OCI-LY1 (cell line): ENCODE measurements at regions not wholly inside any gene's neighbourhood (a gene's known extent, or its start where the extent isn't known, plus 50 kb on each side); places are given as distances from the start of the nearest gene placed in this dataset.

ENCODE experiments used
- H2AFZ ChIP-seq: fragments of 200-600 bp; sonication (generic), shearing (Covaris generic); 2 replicates; pipeline ENCODE4 v1.6.0; 2014; ENCODE audit warnings: antibody characterized with exemption, mild to moderate bottlenecking, low read length
- H3F3A ChIP-seq: fragments of 200-600 bp; sonication (generic), shearing (Covaris generic); 2 replicates; pipeline ENCODE4 v1.6.0; 2014; ENCODE audit warnings: mild to moderate bottlenecking, antibody characterized with exemption, low read length, moderate library complexity; ENCODE audit not compliant: insufficient read depth
- H3K27ac ChIP-seq: fragments of 200-600 bp; sonication (generic); 2 replicates; pipeline ENCODE4 v1.5.1; 2014; ENCODE audit warnings: low read length, mixed run types, mild to moderate bottlenecking, low read depth; ENCODE audit not compliant: poor library complexity, severe bottlenecking
- H3K27me3 ChIP-seq: fragments of 200-600 bp; sonication (generic); 2 replicates; pipeline ENCODE4 v1.6.0; 2014; ENCODE audit warnings: antibody characterized with exemption, mild to moderate bottlenecking, low read length, moderate library complexity; ENCODE audit not compliant: insufficient read depth
- H3K36me3 ChIP-seq: fragments of 200-600 bp; sonication (generic); 2 replicates; pipeline ENCODE4 v1.6.1; 2014; ENCODE audit warnings: mild to moderate bottlenecking, antibody characterized with exemption, low read length, moderate library complexity, mixed read lengths; ENCODE audit not compliant: insufficient read depth
- H3K4me1 ChIP-seq: fragments of 200-600 bp; sonication (generic); 2 replicates; pipeline ENCODE4 v1.5.1; 2014; ENCODE audit warnings: mild to moderate bottlenecking, low read length, moderate library complexity; ENCODE audit not compliant: insufficient read depth, severe bottlenecking
- H3K4me2 ChIP-seq: fragments of 200-600 bp; sonication (generic), shearing (Covaris generic); 2 replicates; pipeline ENCODE4 v1.6.1; 2014; ENCODE audit warnings: low read length
- H3K4me3 ChIP-seq: fragments of 200-600 bp; sonication (generic); 2 replicates; pipeline ENCODE4 v1.5.1; 2014; ENCODE audit warnings: low read length, low read depth, mild to moderate bottlenecking, mixed read lengths; ENCODE audit not compliant: poor library complexity, severe bottlenecking
- H3K79me2 ChIP-seq: fragments of 200-600 bp; shearing (Covaris generic); 2 replicates; pipeline ENCODE4 v1.6.1; 2016; ENCODE audit warnings: mixed run types, low read length, mixed read lengths; ENCODE audit not compliant: insufficient read depth
- H3K9ac ChIP-seq: fragments of 200-600 bp; sonication (generic), shearing (Covaris generic); 2 replicates; pipeline ENCODE4 v1.6.1; 2014; ENCODE audit warnings: mild to moderate bottlenecking, low read length, mixed read lengths
- H3K9me2 ChIP-seq: fragments of 200-600 bp; sonication (generic), shearing (Covaris generic); 2 replicates; pipeline ENCODE4 v1.6.1; 2014; ENCODE audit warnings: low read depth, mild to moderate bottlenecking, low read length, mixed read lengths
- H3K9me3 ChIP-seq: fragments of 200-600 bp; shearing (Covaris generic); 2 replicates; pipeline ENCODE4 v1.6.1; 2014; ENCODE audit warnings: low read length, mixed read lengths
- H4K20me1 ChIP-seq: fragments of 200-600 bp; sonication (generic), shearing (Covaris generic); 2 replicates; pipeline ENCODE4 v1.6.0; 2016; ENCODE audit warnings: mild to moderate bottlenecking, low read length; ENCODE audit not compliant: insufficient read depth
- EZH2 ChIP-seq: fragments of 200-600 bp; sonication (generic), shearing (Covaris generic); IDR thresholded peaks from 2 replicates; pipeline ENCODE4 v1.8.0; 2017; ENCODE audit warnings: borderline replicate concordance, mixed run types, mild to moderate bottlenecking, antibody characterized with exemption, low read length, moderate library complexity, mixed read lengths
- TF ChIP-seq, protein P1 (sequence below): fragments of 200-600 bp; sonication (generic), shearing (Covaris generic); IDR thresholded peaks from 2 replicates; pipeline ENCODE4 v1.5.1; 2017; ENCODE audit warnings: mild to moderate bottlenecking, antibody characterized with exemption, low read length, moderate library complexity, mixed read lengths

GRCh38 chr3:76016111-76016510, 230.8 kb upstream of the ZNF717 start:
- H3K79me2 ChIP-seq = no peaks in the 10 kb centered on the region
- H2AFZ ChIP-seq = no peak overlapping the region
- H3K4me1 ChIP-seq = no peaks in the 10 kb centered on the region
- no peaks in the 10 kb centered on the region for H3K9me3 ChIP-seq
- H3K4me2 ChIP-seq = no peak overlapping the region
- no peak overlapping the region for H3K27ac ChIP-seq
- H3K9me2 ChIP-seq = no peaks in the 10 kb centered on the region
- H3K36me3 ChIP-seq = no peaks in the 10 kb centered on the region
- H3K27me3 ChIP-seq = no peaks in the 10 kb centered on the region
- H3K9ac ChIP-seq = no peak overlapping the region
- no peak for TF ChIP-seq EZH2
- TF ChIP-seq, protein P1, sequence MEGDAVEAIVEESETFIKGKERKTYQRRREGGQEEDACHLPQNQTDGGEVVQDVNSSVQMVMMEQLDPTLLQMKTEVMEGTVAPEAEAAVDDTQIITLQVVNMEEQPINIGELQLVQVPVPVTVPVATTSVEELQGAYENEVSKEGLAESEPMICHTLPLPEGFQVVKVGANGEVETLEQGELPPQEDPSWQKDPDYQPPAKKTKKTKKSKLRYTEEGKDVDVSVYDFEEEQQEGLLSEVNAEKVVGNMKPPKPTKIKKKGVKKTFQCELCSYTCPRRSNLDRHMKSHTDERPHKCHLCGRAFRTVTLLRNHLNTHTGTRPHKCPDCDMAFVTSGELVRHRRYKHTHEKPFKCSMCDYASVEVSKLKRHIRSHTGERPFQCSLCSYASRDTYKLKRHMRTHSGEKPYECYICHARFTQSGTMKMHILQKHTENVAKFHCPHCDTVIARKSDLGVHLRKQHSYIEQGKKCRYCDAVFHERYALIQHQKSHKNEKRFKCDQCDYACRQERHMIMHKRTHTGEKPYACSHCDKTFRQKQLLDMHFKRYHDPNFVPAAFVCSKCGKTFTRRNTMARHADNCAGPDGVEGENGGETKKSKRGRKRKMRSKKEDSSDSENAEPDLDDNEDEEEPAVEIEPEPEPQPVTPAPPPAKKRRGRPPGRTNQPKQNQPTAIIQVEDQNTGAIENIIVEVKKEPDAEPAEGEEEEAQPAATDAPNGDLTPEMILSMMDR = no peak
- H3K4me3 ChIP-seq = no peak overlapping the region
- H3F3A ChIP-seq = no peaks in the 10 kb centered on the region
- H4K20me1 ChIP-seq = no peaks in the 10 kb centered on the region

DNA sequence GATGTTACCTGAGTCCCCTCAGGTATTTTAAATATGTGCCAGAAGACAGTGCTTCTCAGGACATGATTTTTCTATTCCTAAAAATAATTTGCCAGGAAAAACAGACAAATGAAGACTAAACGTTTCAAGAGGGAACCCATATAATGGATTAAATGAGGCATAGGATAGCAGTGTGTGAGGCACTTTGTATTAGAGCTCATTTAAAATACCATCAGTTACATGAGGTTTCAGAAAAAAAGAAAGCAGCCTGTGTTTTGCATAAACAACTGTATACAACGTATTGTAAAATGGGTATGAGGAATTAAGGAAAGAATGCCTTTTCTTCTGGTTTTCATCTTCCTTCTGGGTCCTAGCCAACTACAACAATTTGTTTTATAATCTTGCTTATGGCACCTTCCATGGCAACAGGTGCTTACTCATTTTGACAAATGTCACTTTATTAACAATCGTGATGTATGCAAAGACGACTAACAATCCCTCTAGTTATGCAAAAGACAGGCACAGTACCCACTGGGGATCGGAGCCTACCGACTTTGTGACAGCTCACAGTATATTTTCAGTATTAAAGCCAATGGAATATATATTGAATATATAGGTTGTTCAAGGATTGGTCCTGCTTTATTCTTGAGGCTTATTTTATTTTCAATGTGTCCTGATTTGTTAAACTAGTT, 231.6 kb upstream of the ZNF717 start:
- Histone ChIP-seq H3K36me3 (no peaks in the 10 kb centered on the region), H3K4me2 (no peak overlapping the region), H2AFZ (no peak overlapping the region), H3K4me1 (no peaks in the 10 kb centered on the region), H3K9me3 (no peaks in the 10 kb centered on the region), H3K79me2 (no peaks in the 10 kb centered on the region), H3K27ac (no peak overlapping the region), H3K27me3 (no peaks in the 10 kb centered on the region), H3K9me2 (no peaks in the 10 kb centered on the region), H3F3A (no peaks in the 10 kb centered on the region), H3K9ac (no peak overlapping the region), H3K4me3 (no peak overlapping the region), H4K20me1 (no peaks in the 10 kb centered on the region)
- TF ChIP-seq, protein P1 = no peak
- no peak for TF ChIP-seq EZH2

- H3K27me3 ChIP-seq = no peaks in the 10 kb centered on the region
- no peaks in the 10 kb centered on the region for H3K36me3 ChIP-seq
- H3K79me2 ChIP-seq = no peaks in the 10 kb centered on the region
- H3K27ac ChIP-seq = no peak overlapping the region
- no peaks in the 10 kb centered on the region for H4K20me1 ChIP-seq
- H3F3A ChIP-seq = no peaks in the 10 kb centered on the region
- no peaks in the 10 kb centered on the region for H3K4me1 ChIP-seq
- no peak overlapping the region for H3K9ac ChIP-seq
- H3K9me2 ChIP-seq = no peaks in the 10 kb centered on the region
- TF ChIP-seq, protein P1 = no peak
- no peak for TF ChIP-seq EZH2
- no peak overlapping the region for H2AFZ ChIP-seq
- H3K4me3 ChIP-seq = no peak overlapping the region
- H3K4me2 ChIP-seq = no peak overlapping the region
- H3K9me3 ChIP-seq = no peaks in the 10 kb centered on the region
These were observed 236.0 kb upstream of the ZNF717 start for GRCh38 chr3:76021376-76021775.
